ENCODE measurements at regions not wholly inside any gene's neighbourhood (a gene's known extent, or its start where the extent isn't known, plus 50 kb on each side); places are given as distances from the start of the nearest gene placed in this dataset.

DNA sequence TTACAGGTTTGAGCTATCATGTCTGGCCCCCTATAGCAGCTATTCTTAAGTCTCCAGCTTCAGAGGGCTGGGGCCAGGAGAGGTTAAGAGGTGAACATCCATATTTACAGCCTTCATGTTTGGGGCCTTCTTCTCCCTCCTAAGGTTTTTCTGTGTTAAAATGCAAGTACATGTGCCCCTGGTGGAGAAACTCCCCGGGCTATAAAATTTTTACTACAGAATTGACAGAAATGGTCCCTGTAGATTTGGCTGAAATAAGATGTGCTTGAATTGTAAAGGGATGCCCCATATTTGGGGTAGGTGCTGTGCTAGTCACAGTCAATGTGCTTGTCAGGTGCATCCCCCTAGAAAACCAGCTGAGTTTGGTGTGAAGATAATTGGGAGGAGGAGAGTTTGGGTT, 263.3 kb upstream of the CXCR4 start:
- TF ChIP-seq, protein P1, sequence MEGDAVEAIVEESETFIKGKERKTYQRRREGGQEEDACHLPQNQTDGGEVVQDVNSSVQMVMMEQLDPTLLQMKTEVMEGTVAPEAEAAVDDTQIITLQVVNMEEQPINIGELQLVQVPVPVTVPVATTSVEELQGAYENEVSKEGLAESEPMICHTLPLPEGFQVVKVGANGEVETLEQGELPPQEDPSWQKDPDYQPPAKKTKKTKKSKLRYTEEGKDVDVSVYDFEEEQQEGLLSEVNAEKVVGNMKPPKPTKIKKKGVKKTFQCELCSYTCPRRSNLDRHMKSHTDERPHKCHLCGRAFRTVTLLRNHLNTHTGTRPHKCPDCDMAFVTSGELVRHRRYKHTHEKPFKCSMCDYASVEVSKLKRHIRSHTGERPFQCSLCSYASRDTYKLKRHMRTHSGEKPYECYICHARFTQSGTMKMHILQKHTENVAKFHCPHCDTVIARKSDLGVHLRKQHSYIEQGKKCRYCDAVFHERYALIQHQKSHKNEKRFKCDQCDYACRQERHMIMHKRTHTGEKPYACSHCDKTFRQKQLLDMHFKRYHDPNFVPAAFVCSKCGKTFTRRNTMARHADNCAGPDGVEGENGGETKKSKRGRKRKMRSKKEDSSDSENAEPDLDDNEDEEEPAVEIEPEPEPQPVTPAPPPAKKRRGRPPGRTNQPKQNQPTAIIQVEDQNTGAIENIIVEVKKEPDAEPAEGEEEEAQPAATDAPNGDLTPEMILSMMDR (IDR thresholded peaks at IDR 0.05; ENCODE audit: insufficient read depth, low read length), result no peak
- no peak for TF ChIP-seq POLR2AphosphoS5 (IDR thresholded peaks at IDR 0.05; ENCODE audit: low read depth)
